ENCODE measurements at regions not wholly inside any gene's neighbourhood (a gene's known extent, or its start where the extent isn't known, plus 50 kb on each side); places are given as distances from the start of the nearest gene placed in this dataset.
"Not testable (repeated sequence)": the region's sequence is repeated elsewhere in the genome, so short reads cannot be mapped to it uniquely, and the experiment has no call there.

DNA sequence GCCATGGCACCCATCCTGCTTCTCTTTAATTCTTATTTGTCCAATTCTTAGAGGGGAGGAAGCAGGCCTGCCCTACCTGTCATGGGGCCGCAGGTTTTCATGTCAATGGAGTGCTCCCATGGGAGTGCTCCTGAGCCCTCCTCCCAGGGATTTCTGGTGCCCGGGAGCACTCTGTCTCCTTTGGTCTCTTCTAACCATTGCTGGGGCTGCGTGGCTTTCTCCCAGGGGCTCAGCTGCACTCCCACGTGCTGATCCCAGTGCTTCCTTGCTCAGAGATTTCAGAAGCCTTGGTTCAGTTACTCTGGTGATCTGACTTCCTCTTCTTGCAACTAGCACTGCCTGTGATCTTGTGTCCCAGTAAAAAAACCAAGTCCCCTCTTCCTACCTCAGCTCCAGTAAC lies 68.0 kb upstream of the ARL8B start:
- Histone ChIP-seq H3K4me1 (ENCODE audit: control insufficient read depth, insufficient read depth, low read length) (peaks cover 25% of the 10 kb centered on the region), H3K27me3 (ENCODE audit: control insufficient read depth, insufficient read depth, low read length) (peaks cover 3% of the 10 kb centered on the region), H3K36me3 (ENCODE audit: insufficient read depth, low read length) (no peaks in the 10 kb centered on the region)

DNA sequence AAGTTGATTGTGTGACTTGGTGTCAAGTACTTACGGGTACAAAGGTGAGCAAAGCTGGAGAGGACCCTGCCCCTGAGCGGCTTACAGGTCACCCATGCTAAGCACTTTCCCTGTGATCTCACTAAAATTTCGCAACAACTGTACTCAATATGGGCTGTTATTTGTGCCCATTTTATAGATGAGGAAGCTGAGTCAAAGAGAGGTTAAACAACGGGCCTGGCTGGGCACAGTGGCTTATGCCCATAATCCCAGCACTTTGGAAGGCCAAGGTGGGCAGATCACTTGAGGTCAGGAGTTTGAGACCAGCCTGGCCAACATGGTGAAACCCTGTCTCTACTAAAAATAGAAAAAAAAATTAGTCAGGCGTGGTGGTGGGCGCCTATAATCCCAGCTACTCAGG lies 67.5 kb upstream of the ARL8B start:
- H3K27me3 ChIP-seq (ENCODE audit: control insufficient read depth, insufficient read depth, low read length); H3K4me2 ChIP-seq (ENCODE audit: low read length); H3K9ac ChIP-seq (ENCODE audit: low read depth, low read length); H3K9me3 ChIP-seq (replicated peaks; ENCODE audit: low read length); H3K36me3 ChIP-seq (ENCODE audit: insufficient read depth, low read length); H3K4me3 ChIP-seq (ENCODE audit: low read length): not testable (repeated sequence)
- peaks cover 25% of the 10 kb centered on the region for H3K4me1 ChIP-seq (ENCODE audit: control insufficient read depth, insufficient read depth, low read length)

More for the DNA sequence above, 68.0 kb upstream of the ARL8B start:
- no peak overlapping the region for H3K4me3 ChIP-seq (ENCODE audit: low read length)
- H3K9me3 ChIP-seq (replicated peaks; ENCODE audit: low read length): no peaks in the 10 kb centered on the region
- no peak overlapping the region for H3K4me2 ChIP-seq (ENCODE audit: low read length)
- no peak overlapping the region for H3K9ac ChIP-seq (ENCODE audit: low read depth, low read length)

DNA sequence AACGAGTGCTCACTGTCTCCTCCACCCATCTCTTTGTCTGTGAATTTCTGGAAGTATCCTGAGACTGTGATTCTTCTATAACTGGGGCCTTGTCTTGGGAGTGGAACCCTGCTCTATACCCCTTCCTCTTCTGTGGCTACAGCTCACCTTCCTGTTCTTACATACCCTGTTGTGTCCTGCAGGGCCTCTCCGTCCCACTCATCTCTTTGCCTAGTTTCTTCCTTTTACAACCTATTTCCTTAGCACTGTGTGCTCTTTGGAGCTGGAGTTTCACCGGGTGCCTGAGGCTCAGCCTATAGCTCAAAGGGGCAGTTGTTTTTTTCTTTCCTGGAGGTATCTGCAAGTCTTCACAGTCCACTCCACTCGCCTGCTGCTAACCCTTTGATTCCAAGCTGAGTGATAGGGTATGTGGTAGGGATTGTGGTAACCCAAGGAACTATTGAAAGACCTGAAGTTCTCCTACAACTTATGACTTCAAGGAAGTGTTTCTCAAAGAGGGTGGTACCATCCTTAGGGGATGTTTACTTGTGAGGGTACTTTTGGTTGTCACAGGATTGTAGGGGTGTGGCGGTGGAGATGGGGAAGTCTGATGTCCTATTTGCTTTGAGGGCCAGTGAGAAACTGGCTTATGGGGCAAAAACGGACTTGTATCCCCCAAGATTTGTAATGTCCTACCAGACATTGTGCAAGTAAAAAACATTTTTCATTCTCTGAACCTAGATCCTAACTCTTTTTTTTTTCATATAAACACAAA lies 66.6 kb upstream of the ARL8B start:
- Histone ChIP-seq H3K9me3 (replicated peaks; ENCODE audit: low read length) (no peaks in the 10 kb centered on the region), H3K27me3 (ENCODE audit: control insufficient read depth, insufficient read depth, low read length) (no peaks in the 10 kb centered on the region), H3K9ac (ENCODE audit: low read depth, low read length) (no peak overlapping the region), H3K4me2 (ENCODE audit: low read length) (no peak overlapping the region), H3K36me3 (ENCODE audit: insufficient read depth, low read length) (no peaks in the 10 kb centered on the region), H3K4me1 (ENCODE audit: control insufficient read depth, insufficient read depth, low read length) (peaks cover 25% of the 10 kb centered on the region), H3K4me3 (ENCODE audit: low read length) (no peak overlapping the region)

DNA sequence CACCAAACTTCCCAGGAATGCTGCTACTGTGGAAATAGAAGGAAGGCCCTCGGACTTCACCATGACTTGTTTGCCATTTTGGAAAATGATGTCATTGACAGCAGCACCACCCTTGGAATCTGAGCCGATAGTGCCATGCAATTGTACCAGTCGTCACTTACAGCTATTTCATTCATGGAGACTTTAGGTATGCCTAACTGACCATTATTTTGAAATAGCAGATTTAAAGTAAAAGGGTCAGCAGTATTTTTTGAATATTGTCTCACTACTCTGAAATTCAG lies 66.0 kb upstream of the ARL8B start:
- peaks cover 2% of the 10 kb centered on the region for H3K27me3 ChIP-seq (ENCODE audit: control insufficient read depth, insufficient read depth, low read length)
- H3K9me3 ChIP-seq (replicated peaks; ENCODE audit: low read length): no peaks in the 10 kb centered on the region
- H3K9ac ChIP-seq (ENCODE audit: low read depth, low read length): no peak overlapping the region
- peaks cover 25% of the 10 kb centered on the region for H3K4me1 ChIP-seq (ENCODE audit: control insufficient read depth, insufficient read depth, low read length)
- no peak overlapping the region for H3K4me3 ChIP-seq (ENCODE audit: low read length)
- H3K36me3 ChIP-seq (ENCODE audit: insufficient read depth, low read length): no peaks in the 10 kb centered on the region
- H3K4me2 ChIP-seq (ENCODE audit: low read length): no peak overlapping the region

DNA sequence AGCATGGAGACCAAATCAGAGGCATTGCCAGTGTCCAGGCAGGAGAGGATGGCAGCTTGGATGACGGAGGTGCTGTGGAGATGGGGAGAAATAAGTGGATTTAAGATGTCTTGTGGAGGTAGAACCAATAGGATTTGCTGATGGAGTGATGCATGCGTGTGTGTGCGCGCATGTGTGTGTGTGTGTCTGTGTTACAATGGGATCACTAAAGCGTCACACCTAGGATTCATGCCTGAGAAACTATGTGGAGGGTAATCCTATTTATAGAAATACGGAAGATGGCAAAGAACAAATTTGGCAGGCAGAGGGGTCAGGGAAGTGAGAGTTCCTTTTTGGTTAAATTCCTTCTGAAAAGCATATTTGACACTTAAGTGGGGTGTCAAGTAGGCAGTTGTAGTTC lies 64.8 kb upstream of the ARL8B start:
- Histone ChIP-seq H3K9me3 (replicated peaks; ENCODE audit: low read length) (no peaks in the 10 kb centered on the region), H3K27me3 (ENCODE audit: control insufficient read depth, insufficient read depth, low read length) (peaks cover 2% of the 10 kb centered on the region), H3K4me2 (ENCODE audit: low read length) (no peak overlapping the region), H3K9ac (ENCODE audit: low read depth, low read length) (no peak overlapping the region), H3K4me1 (ENCODE audit: control insufficient read depth, insufficient read depth, low read length) (peaks cover 25% of the 10 kb centered on the region), H3K4me3 (ENCODE audit: low read length) (no peak overlapping the region), H3K36me3 (ENCODE audit: insufficient read depth, low read length) (no peaks in the 10 kb centered on the region)

DNA sequence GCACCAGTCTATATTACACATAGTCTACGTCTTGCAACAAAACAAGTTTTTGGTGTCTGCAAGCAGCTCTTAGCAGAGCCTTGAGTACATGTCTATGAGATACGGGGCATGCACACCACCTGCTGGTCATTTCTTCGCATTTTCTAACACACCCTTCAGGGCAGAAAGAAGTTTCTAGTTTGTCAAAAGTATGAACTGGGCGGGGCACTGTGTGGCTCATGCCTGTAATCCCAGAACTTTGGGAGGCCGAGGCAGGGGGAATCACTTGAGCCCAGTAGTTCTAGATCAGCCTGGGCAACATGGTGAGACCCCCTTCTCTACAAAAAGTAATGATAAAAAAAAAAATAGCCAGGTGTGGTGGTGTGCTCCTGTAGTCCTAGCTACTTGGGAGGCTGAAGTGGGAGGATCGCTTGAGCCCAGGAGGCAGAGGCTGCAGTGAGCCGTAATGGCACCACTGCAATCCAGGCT lies 64.2 kb upstream of the ARL8B start:
- H3K36me3 ChIP-seq (ENCODE audit: insufficient read depth, low read length): no peaks in the 10 kb centered on the region
- no peak overlapping the region for H3K4me3 ChIP-seq (ENCODE audit: low read length)
- no peak overlapping the region for H3K9ac ChIP-seq (ENCODE audit: low read depth, low read length)
- no peak overlapping the region for H3K4me2 ChIP-seq (ENCODE audit: low read length)
- H3K9me3 ChIP-seq (replicated peaks; ENCODE audit: low read length): no peaks in the 10 kb centered on the region
- H3K4me1 ChIP-seq (ENCODE audit: control insufficient read depth, insufficient read depth, low read length): peaks cover 19% of the 10 kb centered on the region
- peaks cover 2% of the 10 kb centered on the region for H3K27me3 ChIP-seq (ENCODE audit: control insufficient read depth, insufficient read depth, low read length)

DNA sequence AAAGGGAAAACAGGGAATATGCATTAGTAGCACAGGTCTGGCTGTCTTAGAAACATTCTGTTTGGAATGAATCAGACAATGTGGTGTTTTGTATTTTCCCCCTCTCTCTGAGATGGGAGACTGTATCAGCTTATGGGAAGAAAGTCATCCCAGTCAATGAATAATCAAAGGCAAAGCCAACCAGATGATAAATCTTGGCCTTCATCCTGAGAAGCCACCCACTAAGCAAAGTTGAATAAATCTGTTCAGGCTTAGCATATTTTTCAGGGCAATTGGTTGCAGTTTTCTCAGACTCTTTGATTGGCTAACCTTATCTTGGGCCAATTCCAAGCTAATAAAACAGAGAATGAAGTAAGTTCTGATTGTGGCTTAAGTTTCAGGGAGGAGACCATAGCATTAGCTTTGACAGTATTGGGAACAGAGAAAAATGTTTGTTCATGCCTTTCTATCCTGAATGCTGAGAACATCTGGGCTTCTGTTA lies 63.6 kb upstream of the ARL8B start:
- no peak overlapping the region for H3K4me2 ChIP-seq (ENCODE audit: low read length)
- H3K27me3 ChIP-seq (ENCODE audit: control insufficient read depth, insufficient read depth, low read length): peaks cover 2% of the 10 kb centered on the region
- H3K9ac ChIP-seq (ENCODE audit: low read depth, low read length): no peak overlapping the region
- peaks cover 13% of the 10 kb centered on the region for H3K4me1 ChIP-seq (ENCODE audit: control insufficient read depth, insufficient read depth, low read length)
- no peaks in the 10 kb centered on the region for H3K36me3 ChIP-seq (ENCODE audit: insufficient read depth, low read length)
- H3K9me3 ChIP-seq (replicated peaks; ENCODE audit: low read length): no peaks in the 10 kb centered on the region
- no peak overlapping the region for H3K4me3 ChIP-seq (ENCODE audit: low read length)

DNA sequence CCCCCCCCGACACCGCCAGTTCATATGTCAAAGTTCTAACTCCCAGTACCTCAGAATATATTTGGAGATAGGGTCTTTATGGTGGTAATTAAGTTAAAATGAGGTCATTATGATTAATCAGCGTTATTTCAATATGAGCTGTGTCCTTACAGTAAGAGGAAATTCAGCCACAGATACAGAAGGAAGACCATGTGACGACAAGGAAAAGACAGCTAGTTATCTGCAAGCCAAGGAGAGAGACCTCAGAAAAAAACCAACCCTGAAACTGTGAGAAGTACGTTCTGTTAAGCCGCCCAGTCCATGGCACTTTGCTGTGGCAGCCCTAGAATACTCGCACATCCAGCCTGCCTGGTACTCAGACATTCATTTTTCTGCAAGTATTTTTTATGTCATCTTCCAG lies 62.3 kb upstream of the ARL8B start:
- H3K4me1 ChIP-seq (ENCODE audit: control insufficient read depth, insufficient read depth, low read length): peaks cover 12% of the 10 kb centered on the region
- H3K9me3 ChIP-seq (replicated peaks; ENCODE audit: low read length): no peaks in the 10 kb centered on the region
- H3K27me3 ChIP-seq (ENCODE audit: control insufficient read depth, insufficient read depth, low read length): peaks cover 2% of the 10 kb centered on the region
- no peak overlapping the region for H3K9ac ChIP-seq (ENCODE audit: low read depth, low read length)
- no peaks in the 10 kb centered on the region for H3K36me3 ChIP-seq (ENCODE audit: insufficient read depth, low read length)
- no peak overlapping the region for H3K4me2 ChIP-seq (ENCODE audit: low read length)
- H3K4me3 ChIP-seq (ENCODE audit: low read length): no peak overlapping the region

DNA sequence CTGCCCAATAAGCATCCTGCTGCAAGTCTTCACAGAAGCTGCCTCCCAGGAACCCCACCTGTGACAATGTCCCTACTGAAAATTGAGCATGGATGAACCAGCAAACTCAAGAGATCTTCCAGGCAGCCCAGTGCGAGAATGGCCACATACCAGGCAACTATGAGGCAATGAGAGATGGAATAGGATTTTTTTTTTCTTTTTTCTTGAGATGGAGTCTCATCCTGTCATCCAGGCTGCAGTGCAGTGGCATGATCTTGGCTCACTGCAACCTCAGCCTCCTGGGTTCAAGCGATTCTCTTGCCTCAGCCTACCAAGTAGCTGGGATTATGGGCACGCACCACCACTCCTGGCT lies 60.9 kb upstream of the ARL8B start:
- Histone ChIP-seq H3K36me3 (ENCODE audit: insufficient read depth, low read length) (no peaks in the 10 kb centered on the region), H3K4me1 (ENCODE audit: control insufficient read depth, insufficient read depth, low read length) (peaks cover 12% of the 10 kb centered on the region), H3K4me3 (ENCODE audit: low read length) (no peak overlapping the region), H3K27me3 (ENCODE audit: control insufficient read depth, insufficient read depth, low read length) (peaks cover 2% of the 10 kb centered on the region), H3K9ac (ENCODE audit: low read depth, low read length) (no peak overlapping the region), H3K4me2 (ENCODE audit: low read length) (no peak overlapping the region), H3K9me3 (replicated peaks; ENCODE audit: low read length) (no peaks in the 10 kb centered on the region)

DNA sequence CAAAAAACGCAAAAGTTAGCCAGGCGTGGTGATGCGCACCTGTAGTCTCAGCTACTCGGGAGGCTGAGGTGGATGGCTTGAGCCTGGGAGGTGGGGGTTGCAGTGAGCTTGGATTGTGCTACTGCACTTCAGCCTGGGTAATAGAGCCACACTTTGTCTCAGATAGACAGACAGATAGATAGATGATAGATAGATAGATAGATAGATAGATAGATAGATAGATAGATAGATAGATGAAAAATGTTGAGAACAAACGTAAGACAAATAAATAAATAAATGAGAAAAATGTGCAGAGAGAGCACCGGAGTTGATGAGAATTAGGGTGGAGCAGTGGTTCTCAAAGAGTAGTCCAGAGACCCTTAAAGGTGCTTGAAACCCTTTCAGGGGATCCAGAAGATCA lies 58.4 kb upstream of the ARL8B start:
- Histone ChIP-seq H3K9ac (ENCODE audit: low read depth, low read length) (no peak overlapping the region), H3K9me3 (replicated peaks; ENCODE audit: low read length) (no peaks in the 10 kb centered on the region), H3K4me2 (ENCODE audit: low read length) (no peak overlapping the region), H3K27me3 (ENCODE audit: control insufficient read depth, insufficient read depth, low read length) (peaks cover 2% of the 10 kb centered on the region), H3K4me3 (ENCODE audit: low read length) (no peak overlapping the region), H3K4me1 (ENCODE audit: control insufficient read depth, insufficient read depth, low read length) (peaks cover 3% of the 10 kb centered on the region), H3K36me3 (ENCODE audit: insufficient read depth, low read length) (no peaks in the 10 kb centered on the region)

DNA sequence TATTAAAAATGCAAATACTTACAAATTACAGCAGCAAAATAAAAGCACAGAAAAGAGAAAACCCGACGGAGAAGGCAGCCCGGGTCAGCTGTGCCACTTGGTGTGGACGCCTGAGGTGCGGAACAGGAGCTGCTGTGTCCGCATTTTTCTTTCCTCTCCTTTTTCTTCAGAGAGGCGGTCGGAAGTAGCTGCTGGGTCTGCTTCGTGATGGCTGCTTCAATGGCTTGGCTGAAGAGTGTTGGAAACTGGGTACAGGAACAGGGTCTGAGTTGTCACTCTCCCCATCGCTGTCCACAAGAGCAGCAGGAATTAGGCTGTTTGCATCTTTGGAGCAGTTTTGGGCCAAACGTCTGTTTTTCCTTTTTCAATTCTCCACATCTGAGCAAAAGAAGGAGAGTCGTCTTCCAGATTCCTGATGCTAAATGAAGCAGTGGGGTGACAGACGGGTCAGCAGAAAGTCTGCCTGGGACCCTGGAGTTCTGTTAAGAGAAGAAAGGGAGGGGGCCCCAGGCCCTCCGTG lies 53.5 kb upstream of the ARL8B start:
- no peak overlapping the region for H3K4me2 ChIP-seq (ENCODE audit: low read length)
- H3K9me3 ChIP-seq (replicated peaks; ENCODE audit: low read length): no peaks in the 10 kb centered on the region
- H3K36me3 ChIP-seq (ENCODE audit: insufficient read depth, low read length): no peaks in the 10 kb centered on the region
- peaks cover 9% of the 10 kb centered on the region for H3K27me3 ChIP-seq (ENCODE audit: control insufficient read depth, insufficient read depth, low read length)
- H3K4me3 ChIP-seq (ENCODE audit: low read length): no peak overlapping the region
- H3K9ac ChIP-seq (ENCODE audit: low read depth, low read length): no peak overlapping the region
- peaks cover 4% of the 10 kb centered on the region for H3K4me1 ChIP-seq (ENCODE audit: control insufficient read depth, insufficient read depth, low read length)

DNA sequence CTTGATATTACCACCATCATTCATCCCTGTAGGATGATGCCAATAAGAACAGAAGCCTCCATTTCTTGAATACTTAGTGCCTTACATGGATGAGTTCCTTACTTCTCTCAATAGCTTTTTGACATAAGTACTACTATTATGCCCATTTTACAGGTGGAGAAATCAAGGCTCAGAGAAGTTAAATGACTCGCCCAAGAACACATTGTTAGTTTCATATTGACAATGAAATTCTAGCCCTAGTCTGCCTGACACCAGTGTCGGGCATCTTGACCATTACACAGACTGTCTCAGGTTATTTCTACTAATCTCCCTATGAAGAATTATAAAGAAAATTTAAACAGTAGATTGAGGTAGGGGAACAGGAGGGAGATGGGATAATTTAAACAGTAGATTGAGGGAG lies 52.5 kb upstream of the ARL8B start:
- no peak overlapping the region for H3K4me3 ChIP-seq (ENCODE audit: low read length)
- H3K9ac ChIP-seq (ENCODE audit: low read depth, low read length): no peak overlapping the region
- H3K27me3 ChIP-seq (ENCODE audit: control insufficient read depth, insufficient read depth, low read length): peaks cover 9% of the 10 kb centered on the region
- no peaks in the 10 kb centered on the region for H3K36me3 ChIP-seq (ENCODE audit: insufficient read depth, low read length)
- H3K4me2 ChIP-seq (ENCODE audit: low read length): no peak overlapping the region
- no peaks in the 10 kb centered on the region for H3K9me3 ChIP-seq (replicated peaks; ENCODE audit: low read length)
- H3K4me1 ChIP-seq (ENCODE audit: control insufficient read depth, insufficient read depth, low read length): peaks cover 4% of the 10 kb centered on the region
